WTC11 (cell line): ENCODE measurements at regions not wholly inside any gene's neighbourhood (a gene's known extent, or its start where the extent isn't known, plus 50 kb on each side); places are given as distances from the start of the nearest gene placed in this dataset.

ENCODE experiments used
- ATAC-seq: fragments of 200-7000 bp; cut with Tn5 transposase; 2 replicates; pipeline ENCODE4 v1.10.0; 2021; ENCODE audit warnings: mild to moderate bottlenecking, moderate library complexity
- CTCF ChIA-PET: fragments of 300-600 bp; sonication (Branson Sonifier 250); formaldehyde crosslinking; loops from one replicate; lab custom pipeline; 2021; ENCODE audit warnings: antibody characterized with exemption; lab: Charles Lee
- POLR2A ChIA-PET: fragments of 350-600 bp; sonication (Branson Sonifier 250); formaldehyde crosslinking; loops from one replicate; lab custom pipeline; 2021; ENCODE audit warnings: antibody characterized with exemption; lab: Charles Lee
- DNase-seq: peaks from one replicate; pipeline ENCODE4 v3.0.0; 2021; ENCODE audit warnings: low spot score
- H3K27ac Mint-ChIP-seq: 2 replicates; pipeline ENCODE4 v1.8.0; 2021; ENCODE audit warnings: mixed read lengths
- H3K27me3 Mint-ChIP-seq: 2 replicates; pipeline ENCODE4 v1.8.0; 2021; ENCODE audit warnings: low read depth, mild to moderate bottlenecking, moderate library complexity, mixed read lengths
- H3K36me3 Mint-ChIP-seq: 2 replicates; pipeline ENCODE4 v1.8.0; 2021; ENCODE audit warnings: mixed read lengths
- H3K4me1 Mint-ChIP-seq: 2 replicates; pipeline ENCODE4 v1.8.0; 2022; ENCODE audit warnings: mixed read lengths
- H3K4me3 Mint-ChIP-seq: 2 replicates; pipeline ENCODE4 v1.8.0; 2021; ENCODE audit warnings: mild to moderate bottlenecking, moderate library complexity, mixed read lengths
- H3K9me3 Mint-ChIP-seq: 2 replicates; pipeline ENCODE4 v1.8.0; 2021; ENCODE audit warnings: mixed read lengths
- EMX1 ChIP-seq: fragments of 250-450 bp; sonication (Bioruptor Pico); IDR thresholded peaks from 2 replicates; pipeline ENCODE4 v1.8.0; 2021; ENCODE audit warnings: mild to moderate bottlenecking
- FOXJ3 ChIP-seq: sonication (generic); formaldehyde crosslinking; IDR thresholded peaks from 2 replicates; pipeline ENCODE4 v1.9.0; 2021; ENCODE audit warnings: missing genetic modification reagents, mild to moderate bottlenecking, borderline replicate concordance
- FOXK1 ChIP-seq: sonication (generic); formaldehyde crosslinking; IDR thresholded peaks from 2 replicates; pipeline ENCODE4 v1.8.0; 2022; ENCODE audit warnings: mild to moderate bottlenecking, moderate library complexity, missing genetic modification reagents
- JAZF1 ChIP-seq: fragments of 250-450 bp; sonication (Bioruptor Pico); IDR thresholded peaks from 2 replicates; pipeline ENCODE4 v1.9.0; 2021; ENCODE audit warnings: moderate library complexity, mild to moderate bottlenecking, inconsistent platforms
- KAT7 ChIP-seq: sonication (generic); formaldehyde crosslinking; IDR thresholded peaks from 2 replicates; pipeline ENCODE4 v1.8.1; 2023; ENCODE audit warnings: missing genetic modification reagents, mild to moderate bottlenecking, borderline replicate concordance
- MXD4 ChIP-seq: fragments of 250-450 bp; sonication (Bioruptor Pico); IDR thresholded peaks from 2 replicates; pipeline ENCODE4 v1.8.0; 2021; ENCODE audit warnings: mild to moderate bottlenecking, moderate library complexity, borderline replicate concordance
- NFATC4 ChIP-seq: fragments of 250-450 bp; sonication (Bioruptor Pico); IDR thresholded peaks from 2 replicates; pipeline ENCODE4 v1.9.0; 2021; ENCODE audit warnings: mild to moderate bottlenecking
- SP1 ChIP-seq: sonication (generic); formaldehyde crosslinking; conservative IDR thresholded peaks from 2 replicates; pipeline ENCODE4 v1.8.1; 2022; ENCODE audit warnings: missing genetic modification reagents
- ZBTB21 ChIP-seq: sonication (generic); formaldehyde crosslinking; IDR thresholded peaks from 2 replicates; pipeline ENCODE4 v1.8.1; 2023; ENCODE audit warnings: mild to moderate bottlenecking, missing genetic modification reagents, borderline replicate concordance
- ZNF263 ChIP-seq: sonication (generic); formaldehyde crosslinking; IDR thresholded peaks from 2 replicates; pipeline ENCODE4 v1.8.1; 2022; ENCODE audit warnings: low read depth, mild to moderate bottlenecking, moderate library complexity, missing genetic modification reagents
- ZNF317 ChIP-seq: sonication (generic); formaldehyde crosslinking; IDR thresholded peaks from 2 replicates; pipeline ENCODE4 v1.8.1; 2023; ENCODE audit warnings: low read depth, mild to moderate bottlenecking, moderate library complexity, missing genetic modification reagents, borderline replicate concordance
- ZNF416 ChIP-seq: fragments of 250-450 bp; sonication (Bioruptor Pico); IDR thresholded peaks from 2 replicates; pipeline ENCODE4 v1.9.0; 2021; ENCODE audit warnings: mild to moderate bottlenecking, inconsistent platforms
- ZNF671 ChIP-seq: fragments of 250-450 bp; sonication (Bioruptor Pico); IDR thresholded peaks from 2 replicates; pipeline ENCODE4 v1.8.0; 2021; ENCODE audit warnings: mild to moderate bottlenecking
- TF ChIP-seq, protein P1 (sequence below): sonication (generic); formaldehyde crosslinking; IDR thresholded peaks from 2 replicates; pipeline ENCODE4 v1.8.0; 2023; ENCODE audit warnings: mild to moderate bottlenecking, missing genetic modification reagents
- TF ChIP-seq, protein P2 (sequence below): sonication (generic); formaldehyde crosslinking; IDR thresholded peaks from 2 replicates; pipeline ENCODE4 v1.8.0; 2023; ENCODE audit warnings: missing genetic modification reagents, mild to moderate bottlenecking, borderline replicate concordance
- TF ChIP-seq, protein P3 (sequence below): sonication (generic); formaldehyde crosslinking; IDR thresholded peaks from 2 replicates; pipeline ENCODE4 v1.8.1; 2023; ENCODE audit warnings: mild to moderate bottlenecking, missing genetic modification reagents
- TF ChIP-seq, protein P4 (sequence below): sonication (generic); formaldehyde crosslinking; IDR thresholded peaks from 2 replicates; pipeline ENCODE4 v1.8.1; 2023; ENCODE audit warnings: mild to moderate bottlenecking, missing genetic modification reagents, moderate library complexity

DNA sequence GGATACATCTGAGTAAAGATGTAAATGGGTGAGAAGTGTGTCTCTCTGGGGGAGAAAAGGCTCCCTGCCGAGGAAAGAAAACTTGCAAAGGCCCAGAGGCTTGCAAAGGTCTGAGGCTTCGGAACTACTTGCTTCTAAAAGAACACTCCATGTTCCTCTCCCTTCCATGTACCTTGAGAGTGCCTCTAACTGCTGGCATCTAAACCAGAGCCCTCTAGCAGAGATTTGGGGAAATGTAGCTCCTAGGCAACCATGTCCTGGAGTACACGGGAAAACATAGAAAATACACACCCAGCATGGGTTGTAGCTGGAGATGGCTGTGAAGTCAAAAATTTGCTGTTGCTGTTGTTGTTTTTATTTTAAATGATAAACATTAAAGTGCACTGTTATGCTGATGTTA, 151.6 kb downstream of the SYK start:
- ChIA-PET CTCF (interaction anchor here (0.7 to 1.3 kb wide), 3 partner anchors 11 to 38 kb away, joined by 3 to 13 read pairs (median 6); no protein-coding TSS in a partner anchor), POLR2A (no interaction called here)
- DNase-seq, result no peak
- ATAC-seq, result peak; percentile 86
- no peak overlapping the region for H3K27ac Mint-ChIP-seq
- H3K4me3 Mint-ChIP-seq, result no peak overlapping the region
- no peaks in the 10 kb centered on the region for H3K36me3 Mint-ChIP-seq
- peaks cover 4% of the 10 kb centered on the region for H3K27me3 Mint-ChIP-seq
- H3K4me1 Mint-ChIP-seq, result peaks cover 23% of the 10 kb centered on the region
- no peaks in the 10 kb centered on the region for H3K9me3 Mint-ChIP-seq
- TF ChIP-seq EMX1 (CRISPR knock-in tag) (no peak), JAZF1 (CRISPR knock-in tag) (no peak), ZNF317 (no peak), ZNF416 (CRISPR knock-in tag) (no peak), ZNF263 (CRISPR knock-in tag) (no peak), NFATC4 (CRISPR knock-in tag) (no peak), KAT7 (CRISPR knock-in tag) (no peak), FOXK1 (no peak)

DNA sequence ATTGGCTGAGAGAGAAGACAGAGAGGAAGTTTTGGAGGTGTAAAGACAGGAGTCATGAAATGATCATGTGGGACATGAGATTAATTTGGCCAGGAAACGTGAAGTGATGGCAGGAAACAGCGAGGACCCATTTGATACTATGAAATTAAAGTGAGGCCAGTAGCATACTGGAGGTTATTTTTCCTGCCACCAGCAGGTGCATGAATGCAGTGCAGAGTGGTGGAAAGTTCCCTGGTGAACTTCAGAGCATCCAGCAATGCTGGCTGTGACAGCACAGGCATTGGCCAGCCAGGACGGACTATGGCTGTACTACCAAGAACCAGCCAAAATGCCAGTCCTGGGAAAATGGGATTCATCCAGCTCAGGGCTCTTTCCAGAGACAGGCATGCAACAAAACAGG, 152.2 kb downstream of the SYK start:
- no peaks in the 10 kb centered on the region for H3K9me3 Mint-ChIP-seq
- no peak; the same call in 1 of the 2 replicates for ATAC-seq
- TF ChIP-seq SP1 (CRISPR knock-in tag) (no peak), ZNF671 (CRISPR knock-in tag) (no peak), FOXJ3 (CRISPR knock-in tag) (no peak)
- TF ChIP-seq, protein P1, sequence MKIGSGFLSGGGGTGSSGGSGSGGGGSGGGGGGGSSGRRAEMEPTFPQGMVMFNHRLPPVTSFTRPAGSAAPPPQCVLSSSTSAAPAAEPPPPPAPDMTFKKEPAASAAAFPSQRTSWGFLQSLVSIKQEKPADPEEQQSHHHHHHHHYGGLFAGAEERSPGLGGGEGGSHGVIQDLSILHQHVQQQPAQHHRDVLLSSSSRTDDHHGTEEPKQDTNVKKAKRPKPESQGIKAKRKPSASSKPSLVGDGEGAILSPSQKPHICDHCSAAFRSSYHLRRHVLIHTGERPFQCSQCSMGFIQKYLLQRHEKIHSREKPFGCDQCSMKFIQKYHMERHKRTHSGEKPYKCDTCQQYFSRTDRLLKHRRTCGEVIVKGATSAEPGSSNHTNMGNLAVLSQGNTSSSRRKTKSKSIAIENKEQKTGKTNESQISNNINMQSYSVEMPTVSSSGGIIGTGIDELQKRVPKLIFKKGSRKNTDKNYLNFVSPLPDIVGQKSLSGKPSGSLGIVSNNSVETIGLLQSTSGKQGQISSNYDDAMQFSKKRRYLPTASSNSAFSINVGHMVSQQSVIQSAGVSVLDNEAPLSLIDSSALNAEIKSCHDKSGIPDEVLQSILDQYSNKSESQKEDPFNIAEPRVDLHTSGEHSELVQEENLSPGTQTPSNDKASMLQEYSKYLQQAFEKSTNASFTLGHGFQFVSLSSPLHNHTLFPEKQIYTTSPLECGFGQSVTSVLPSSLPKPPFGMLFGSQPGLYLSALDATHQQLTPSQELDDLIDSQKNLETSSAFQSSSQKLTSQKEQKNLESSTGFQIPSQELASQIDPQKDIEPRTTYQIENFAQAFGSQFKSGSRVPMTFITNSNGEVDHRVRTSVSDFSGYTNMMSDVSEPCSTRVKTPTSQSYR (CRISPR knock-in tag), result no peak
- TF ChIP-seq, all 79 proteins: peak for 0
- Mint-ChIP-seq H3K4me3 (no peak overlapping the region), H3K27me3 (peaks cover 4% of the 10 kb centered on the region), H3K36me3 (no peaks in the 10 kb centered on the region), H3K4me1 (peaks cover 23% of the 10 kb centered on the region), H3K27ac (no peak overlapping the region)
- ChIA-PET CTCF (interaction anchor here (0.7 to 1.3 kb wide), 3 partner anchors 10 to 39 kb away, joined by 3 to 13 read pairs (median 6); no protein-coding TSS in a partner anchor), POLR2A (no interaction called here)
- no peak for DNase-seq

DNA sequence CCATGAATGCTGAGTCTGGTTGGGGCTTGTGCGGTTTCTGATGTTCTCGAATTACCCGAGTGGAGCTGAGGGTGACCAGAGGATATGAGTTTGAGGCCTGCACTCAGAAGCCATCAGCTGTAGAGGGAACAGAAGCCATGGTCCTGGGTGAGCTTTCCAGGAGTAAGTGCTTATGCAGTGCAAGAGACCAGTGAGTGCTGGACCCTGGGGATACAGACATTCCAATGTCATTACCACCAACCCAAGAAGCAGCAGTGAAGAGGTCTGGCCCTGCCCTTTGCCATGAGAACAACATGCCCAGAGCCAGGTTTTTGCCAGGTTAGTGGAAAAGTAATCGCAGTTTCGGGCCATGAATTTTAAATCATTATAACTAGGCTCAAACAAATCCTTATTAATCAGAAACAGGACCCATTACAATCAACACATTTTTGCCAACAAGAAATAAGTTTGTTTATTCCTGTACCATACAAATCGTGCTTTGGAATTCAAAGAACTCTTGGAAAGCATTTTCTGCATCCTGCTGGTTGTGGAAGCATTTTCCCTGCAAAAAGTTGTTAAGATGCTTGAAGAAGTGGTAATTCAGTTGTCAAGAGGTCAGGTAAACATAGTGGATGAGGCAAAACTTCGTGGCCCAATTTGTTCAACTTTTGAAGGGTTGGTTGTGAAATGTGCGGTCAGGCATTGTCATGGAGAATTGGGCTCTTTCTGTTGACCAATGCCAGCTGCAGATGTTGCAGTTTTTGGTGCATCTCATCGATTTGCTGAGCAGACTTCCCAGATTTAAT, 154.6 kb downstream of the SYK start:
- H3K27ac Mint-ChIP-seq, result no peak overlapping the region
- CTCF ChIA-PET, result interaction anchor here (2.3 kb wide), 1 partner anchor 41 kb away, joined by 12 read pairs; no protein-coding TSS in a partner anchor
- TF ChIP-seq, protein P2, sequence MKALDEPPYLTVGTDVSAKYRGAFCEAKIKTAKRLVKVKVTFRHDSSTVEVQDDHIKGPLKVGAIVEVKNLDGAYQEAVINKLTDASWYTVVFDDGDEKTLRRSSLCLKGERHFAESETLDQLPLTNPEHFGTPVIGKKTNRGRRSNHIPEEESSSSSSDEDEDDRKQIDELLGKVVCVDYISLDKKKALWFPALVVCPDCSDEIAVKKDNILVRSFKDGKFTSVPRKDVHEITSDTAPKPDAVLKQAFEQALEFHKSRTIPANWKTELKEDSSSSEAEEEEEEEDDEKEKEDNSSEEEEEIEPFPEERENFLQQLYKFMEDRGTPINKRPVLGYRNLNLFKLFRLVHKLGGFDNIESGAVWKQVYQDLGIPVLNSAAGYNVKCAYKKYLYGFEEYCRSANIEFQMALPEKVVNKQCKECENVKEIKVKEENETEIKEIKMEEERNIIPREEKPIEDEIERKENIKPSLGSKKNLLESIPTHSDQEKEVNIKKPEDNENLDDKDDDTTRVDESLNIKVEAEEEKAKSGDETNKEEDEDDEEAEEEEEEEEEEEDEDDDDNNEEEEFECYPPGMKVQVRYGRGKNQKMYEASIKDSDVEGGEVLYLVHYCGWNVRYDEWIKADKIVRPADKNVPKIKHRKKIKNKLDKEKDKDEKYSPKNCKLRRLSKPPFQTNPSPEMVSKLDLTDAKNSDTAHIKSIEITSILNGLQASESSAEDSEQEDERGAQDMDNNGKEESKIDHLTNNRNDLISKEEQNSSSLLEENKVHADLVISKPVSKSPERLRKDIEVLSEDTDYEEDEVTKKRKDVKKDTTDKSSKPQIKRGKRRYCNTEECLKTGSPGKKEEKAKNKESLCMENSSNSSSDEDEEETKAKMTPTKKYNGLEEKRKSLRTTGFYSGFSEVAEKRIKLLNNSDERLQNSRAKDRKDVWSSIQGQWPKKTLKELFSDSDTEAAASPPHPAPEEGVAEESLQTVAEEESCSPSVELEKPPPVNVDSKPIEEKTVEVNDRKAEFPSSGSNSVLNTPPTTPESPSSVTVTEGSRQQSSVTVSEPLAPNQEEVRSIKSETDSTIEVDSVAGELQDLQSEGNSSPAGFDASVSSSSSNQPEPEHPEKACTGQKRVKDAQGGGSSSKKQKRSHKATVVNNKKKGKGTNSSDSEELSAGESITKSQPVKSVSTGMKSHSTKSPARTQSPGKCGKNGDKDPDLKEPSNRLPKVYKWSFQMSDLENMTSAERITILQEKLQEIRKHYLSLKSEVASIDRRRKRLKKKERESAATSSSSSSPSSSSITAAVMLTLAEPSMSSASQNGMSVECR (CRISPR knock-in tag), result no peak
- TF ChIP-seq, protein P1 (CRISPR knock-in tag), result no peak
- TF ChIP-seq, protein P3, sequence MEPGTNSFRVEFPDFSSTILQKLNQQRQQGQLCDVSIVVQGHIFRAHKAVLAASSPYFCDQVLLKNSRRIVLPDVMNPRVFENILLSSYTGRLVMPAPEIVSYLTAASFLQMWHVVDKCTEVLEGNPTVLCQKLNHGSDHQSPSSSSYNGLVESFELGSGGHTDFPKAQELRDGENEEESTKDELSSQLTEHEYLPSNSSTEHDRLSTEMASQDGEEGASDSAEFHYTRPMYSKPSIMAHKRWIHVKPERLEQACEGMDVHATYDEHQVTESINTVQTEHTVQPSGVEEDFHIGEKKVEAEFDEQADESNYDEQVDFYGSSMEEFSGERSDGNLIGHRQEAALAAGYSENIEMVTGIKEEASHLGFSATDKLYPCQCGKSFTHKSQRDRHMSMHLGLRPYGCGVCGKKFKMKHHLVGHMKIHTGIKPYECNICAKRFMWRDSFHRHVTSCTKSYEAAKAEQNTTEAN (CRISPR knock-in tag), result no peak
- TF ChIP-seq MXD4 (CRISPR knock-in tag) (no peak), ZBTB21 (no peak)
- TF ChIP-seq, protein P4, sequence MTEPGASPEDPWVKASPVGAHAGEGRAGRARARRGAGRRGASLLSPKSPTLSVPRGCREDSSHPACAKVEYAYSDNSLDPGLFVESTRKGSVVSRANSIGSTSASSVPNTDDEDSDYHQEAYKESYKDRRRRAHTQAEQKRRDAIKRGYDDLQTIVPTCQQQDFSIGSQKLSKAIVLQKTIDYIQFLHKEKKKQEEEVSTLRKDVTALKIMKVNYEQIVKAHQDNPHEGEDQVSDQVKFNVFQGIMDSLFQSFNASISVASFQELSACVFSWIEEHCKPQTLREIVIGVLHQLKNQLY (CRISPR knock-in tag), result no peak
- DNase-seq (no peak), ATAC-seq (no peak)
- H3K36me3 Mint-ChIP-seq, result no peaks in the 10 kb centered on the region
- H3K4me1 Mint-ChIP-seq, result peaks cover 15% of the 10 kb centered on the region
- no peak overlapping the region for H3K4me3 Mint-ChIP-seq
- H3K27me3 Mint-ChIP-seq, result peaks cover 4% of the 10 kb centered on the region
- POLR2A ChIA-PET, result no interaction called here
- no peaks in the 10 kb centered on the region for H3K9me3 Mint-ChIP-seq
